ENCODE measurements at regions not wholly inside any gene's neighbourhood (a gene's known extent, or its start where the extent isn't known, plus 50 kb on each side); places are given as distances from the start of the nearest gene placed in this dataset.

GRCh38 chr6:103456652-103457051 lies 1403.1 kb downstream of the HACE1 start:
- no peak for TF ChIP-seq POLR2A (IDR thresholded peaks at IDR 0.05)
- no peak for TF ChIP-seq CTCF (IDR thresholded peaks at IDR 0.05)
